ENCODE measurements at regions not wholly inside any gene's neighbourhood (a gene's known extent, or its start where the extent isn't known, plus 50 kb on each side); places are given as distances from the start of the nearest gene placed in this dataset.

- DNase-seq (ENCODE audit: low read depth in 2 of 3, low spot score in 2 of 3), result no peak
These were observed 70.2 kb downstream of the HRH4 start for GRCh38 chr18:24530630-24531111.

- DNase-seq (ENCODE audit: low read depth in 2 of 3, low spot score in 2 of 3), result no peak
These were observed 73.8 kb downstream of the HRH4 start for GRCh38 chr18:24534271-24534670.

- no peak for DNase-seq (ENCODE audit: low read depth in 2 of 3, low spot score in 2 of 3)
These were observed 74.3 kb downstream of the HRH4 start for GRCh38 chr18:24534737-24535136.

DNA sequence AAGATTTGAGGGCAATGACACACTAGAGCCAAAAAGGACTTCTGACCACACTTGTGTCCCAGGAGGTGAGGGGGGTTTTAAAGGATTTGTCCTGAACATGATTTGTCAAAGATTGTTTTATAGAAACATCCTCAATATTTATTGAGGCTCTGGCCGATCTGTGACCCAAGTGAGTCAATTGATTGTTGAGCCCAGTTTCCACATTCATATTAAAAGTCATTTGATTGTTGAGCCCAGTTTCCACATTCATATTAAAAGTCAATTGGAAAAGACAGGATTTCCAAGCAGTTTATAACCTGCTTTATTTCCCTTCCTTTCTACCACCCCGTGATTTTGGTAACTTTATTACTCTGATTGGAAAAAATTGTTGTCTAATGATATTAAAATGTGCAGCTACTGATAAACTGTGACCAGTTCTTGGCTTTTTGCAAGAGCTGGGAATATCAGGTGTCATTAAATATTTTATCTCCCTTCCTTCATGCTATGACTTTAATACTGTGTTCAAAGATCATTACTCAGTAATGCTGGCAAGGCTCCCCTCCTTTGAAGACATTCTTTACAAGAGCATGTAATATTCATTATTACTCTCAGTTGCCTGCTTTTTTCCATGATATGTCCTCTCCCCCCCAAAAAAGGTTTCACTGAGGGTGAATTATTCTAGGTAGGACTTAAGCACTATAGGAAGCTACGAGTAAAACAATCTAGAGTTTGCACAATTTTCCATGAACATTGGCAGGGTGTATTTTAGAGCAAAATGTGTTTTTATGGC lies 75.3 kb downstream of the HRH4 start:
- no peak for DNase-seq (ENCODE audit: low read depth in 2 of 3, low spot score in 2 of 3)

- DNase-seq (ENCODE audit: low read depth in 2 of 3, low spot score in 2 of 3), result no peak
These were observed 75.9 kb downstream of the HRH4 start for GRCh38 chr18:24536326-24536725.

- no peak for DNase-seq (ENCODE audit: low read depth in 2 of 3, low spot score in 2 of 3)
These were observed 76.4 kb downstream of the HRH4 start for GRCh38 chr18:24536834-24537233.

GRCh38 chr18:24538414-24539264 lies 78.2 kb downstream of the HRH4 start:
- no peak for DNase-seq (ENCODE audit: low read depth in 2 of 3, low spot score in 2 of 3)

- no peak for DNase-seq (ENCODE audit: low read depth in 2 of 3, low spot score in 2 of 3)
These were observed 79.6 kb downstream of the HRH4 start for GRCh38 chr18:24539866-24540617.

DNA sequence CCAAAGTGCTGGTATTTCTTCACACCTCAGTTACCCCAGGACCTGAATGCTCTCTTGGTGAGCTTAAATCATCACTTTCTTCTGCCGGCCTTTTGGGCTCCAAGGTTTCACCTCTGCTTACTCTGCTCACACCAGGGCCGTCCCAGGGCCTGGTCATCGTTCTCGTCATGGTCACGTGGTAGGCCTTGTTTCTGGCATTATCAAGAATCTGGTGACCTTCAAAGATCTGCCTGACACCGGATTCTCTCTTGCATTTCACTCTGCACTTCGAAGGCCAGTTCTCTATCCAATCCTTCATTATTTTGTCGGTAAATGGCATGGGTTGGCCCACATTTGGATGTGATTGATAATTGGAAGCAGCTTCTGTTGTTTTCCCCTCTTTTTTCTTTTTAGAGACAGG lies 80.5 kb downstream of the HRH4 start:
- no peak for DNase-seq (ENCODE audit: low read depth in 2 of 3, low spot score in 2 of 3)

DNA sequence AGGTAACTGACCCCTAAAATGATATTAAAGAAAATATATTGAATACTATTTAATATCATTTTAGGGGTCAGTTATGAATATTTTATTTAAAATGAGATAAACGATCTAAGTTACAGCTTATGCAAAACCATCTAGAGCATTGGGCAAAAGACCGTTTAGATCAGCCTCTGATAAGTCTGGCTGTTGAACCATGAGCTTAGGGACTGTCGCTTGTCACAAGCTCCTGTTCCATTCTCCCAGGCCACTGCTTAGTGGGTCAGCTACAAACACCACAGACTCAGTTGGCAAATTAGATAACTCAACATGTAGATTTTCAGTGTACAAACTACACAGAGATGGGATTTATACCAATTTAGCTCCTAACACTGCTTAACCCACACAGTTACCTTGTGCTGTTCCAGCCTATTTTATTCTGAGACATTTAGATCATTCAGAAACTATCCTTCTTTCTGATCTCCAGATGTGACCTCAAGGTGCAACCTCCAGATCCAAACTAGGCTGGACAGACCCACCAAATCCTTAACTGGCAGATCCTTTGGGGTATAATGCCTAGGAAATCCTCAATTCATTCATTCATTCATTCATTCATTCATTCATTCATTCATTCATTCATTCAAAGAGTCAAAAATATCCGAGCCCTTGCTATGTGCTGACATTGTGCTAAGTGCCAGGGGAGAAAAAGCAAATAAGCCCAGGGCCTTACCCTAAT lies 82.8 kb downstream of the HRH4 start:
- no peak for DNase-seq (ENCODE audit: low read depth in 2 of 3, low spot score in 2 of 3)

- no peak for DNase-seq (ENCODE audit: low read depth in 2 of 3, low spot score in 2 of 3)
These were observed 83.5 kb downstream of the HRH4 start for GRCh38 chr18:24543795-24544498.

- DNase-seq (ENCODE audit: low read depth in 2 of 3, low spot score in 2 of 3), result no peak
These were observed 84.5 kb downstream of the HRH4 start for GRCh38 chr18:24544949-24545348.

GRCh38 chr18:24545651-24546050 lies 85.2 kb downstream of the HRH4 start:
- DNase-seq (ENCODE audit: low read depth in 2 of 3, low spot score in 2 of 3), result no peak

GRCh38 chr18:24546307-24546706 lies 85.9 kb downstream of the HRH4 start:
- DNase-seq (ENCODE audit: low read depth in 2 of 3, low spot score in 2 of 3), result no peak

- DNase-seq (ENCODE audit: low read depth in 2 of 3, low spot score in 2 of 3), result no peak
These were observed 88.1 kb downstream of the HRH4 start for GRCh38 chr18:24548583-24548982.

DNA sequence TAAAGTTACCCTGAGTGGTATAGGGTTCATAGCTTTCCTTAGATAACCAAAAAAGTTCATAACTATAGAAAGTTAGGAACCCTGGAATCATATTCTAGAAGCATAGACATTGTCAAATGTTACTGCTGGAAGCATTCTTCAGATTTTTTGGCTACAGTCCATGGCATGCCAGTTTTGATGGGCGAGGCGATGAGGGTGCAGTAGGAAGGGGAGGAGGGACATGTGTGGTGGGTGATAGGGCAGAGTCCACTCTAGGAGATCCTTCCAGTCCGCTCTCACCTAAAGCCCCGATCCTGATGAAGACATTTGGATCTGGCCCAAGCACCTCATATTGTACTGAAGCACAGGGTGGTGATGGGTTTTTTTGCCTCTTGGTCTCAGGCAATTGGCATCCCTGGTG lies 91.8 kb downstream of the HRH4 start:
- no peak for DNase-seq (ENCODE audit: low read depth in 2 of 3, low spot score in 2 of 3)

GRCh38 chr18:24553571-24554285 lies 93.3 kb downstream of the HRH4 start:
- DNase-seq (ENCODE audit: low read depth in 2 of 3, low spot score in 2 of 3), result no peak

DNA sequence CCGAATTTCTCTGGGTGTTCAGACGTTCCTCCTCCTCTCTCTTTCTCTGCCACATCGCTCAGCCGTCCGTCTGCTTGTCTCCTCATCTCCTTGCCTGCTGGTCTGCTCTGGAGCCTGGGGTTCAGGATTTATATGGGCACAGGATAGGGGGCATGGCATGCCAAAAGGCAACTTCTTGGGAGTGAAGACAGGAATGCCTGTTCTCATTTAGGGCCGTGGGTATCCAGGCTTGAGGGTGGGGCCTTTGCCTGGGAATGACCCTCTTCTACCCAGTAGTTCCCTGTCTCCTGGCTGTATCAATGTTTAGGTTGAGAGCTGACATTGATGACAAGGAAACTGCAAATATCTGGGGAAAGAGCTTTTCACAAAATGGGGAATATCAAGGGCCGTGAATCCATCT lies 98.0 kb downstream of the HRH4 start:
- DNase-seq (ENCODE audit: low read depth in 2 of 3, low spot score in 2 of 3), result no peak

- no peak for DNase-seq (ENCODE audit: low read depth in 2 of 3, low spot score in 2 of 3)
These were observed 99.1 kb downstream of the HRH4 start for GRCh38 chr18:24559526-24559925.

DNA sequence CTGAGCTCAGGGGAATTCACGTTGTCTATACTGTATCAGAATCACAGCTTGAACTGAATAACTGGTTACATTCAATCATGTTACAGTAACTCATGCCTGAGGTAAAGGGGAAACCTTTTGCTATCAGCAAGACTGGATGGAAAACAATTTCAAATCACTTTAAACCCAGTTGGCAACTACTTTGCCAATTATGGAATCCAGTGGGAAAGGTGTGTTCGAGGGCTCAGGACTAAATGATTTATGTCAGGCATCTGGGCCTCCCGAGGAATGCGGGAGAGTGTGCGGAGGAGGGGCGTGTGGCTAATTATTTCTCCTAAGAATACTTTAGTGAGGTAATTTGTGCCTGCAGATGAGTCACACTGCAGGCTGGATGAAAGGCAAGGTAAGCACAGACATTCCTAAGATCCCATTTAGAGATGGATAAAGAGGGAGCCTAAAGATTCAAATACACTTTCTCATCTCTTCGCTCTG lies 100.1 kb downstream of the HRH4 start:
- DNase-seq (ENCODE audit: low read depth in 2 of 3, low spot score in 2 of 3), result no peak

Data from activated CD8-positive, alpha-beta memory T cell treated with anti-CD3 and anti-CD28 coated beads for 48 hours (primary cell).